KMS-11 (cell line): ENCODE measurements at regions not wholly inside any gene's neighbourhood (a gene's known extent, or its start where the extent isn't known, plus 50 kb on each side); places are given as distances from the start of the nearest gene placed in this dataset.

ENCODE experiments used
- H2AFZ ChIP-seq: fragments of 200-600 bp; sonication (generic); 2 replicates; pipeline ENCODE4 v1.6.1; 2016; ENCODE audit warnings: antibody characterized with exemption, mixed run types, low read depth
- H3K27ac ChIP-seq: fragments of 200-600 bp; sonication (generic); 2 replicates; pipeline ENCODE4 v1.6.1; 2016; ENCODE audit warnings: mild to moderate bottlenecking, mixed run types
- H3K27me3 ChIP-seq: fragments of 200-600 bp; sonication (generic); 2 replicates; pipeline ENCODE4 v1.6.1; 2017; ENCODE audit warnings: mild to moderate bottlenecking, low read depth, mixed run types, moderate library complexity; ENCODE audit not compliant: insufficient read depth
- H3K36me3 ChIP-seq: fragments of 200-600 bp; sonication (generic); 2 replicates; pipeline ENCODE4 v1.6.1; 2017; ENCODE audit warnings: mild to moderate bottlenecking, mixed run types; ENCODE audit not compliant: insufficient read depth
- H3K4me1 ChIP-seq: fragments of 200-600 bp; sonication (generic); 2 replicates; pipeline ENCODE4 v1.6.1; 2016; ENCODE audit warnings: mild to moderate bottlenecking, low read depth, mixed run types; ENCODE audit not compliant: poor library complexity, severe bottlenecking
- H3K4me2 ChIP-seq: fragments of 200-600 bp; sonication (generic); 2 replicates; pipeline ENCODE4 v1.7.0; 2016; ENCODE audit warnings: mild to moderate bottlenecking, mixed run types
- H3K4me3 ChIP-seq: fragments of 200-600 bp; sonication (generic); IDR thresholded peaks from 2 replicates; pipeline ENCODE4 v1.6.1; 2017; ENCODE audit warnings: low read depth, low read length, mixed read lengths; ENCODE audit not compliant: insufficient read depth
- H3K79me2 ChIP-seq: fragments of 200-600 bp; sonication (generic); 2 replicates; pipeline ENCODE4 v1.6.1; 2016; ENCODE audit warnings: low read depth, mixed run types; ENCODE audit not compliant: insufficient read depth
- H3K9ac ChIP-seq: fragments of 200-600 bp; sonication (generic); 2 replicates; pipeline ENCODE4 v1.6.1; 2016; ENCODE audit warnings: mild to moderate bottlenecking, mixed run types
- H4K20me1 ChIP-seq: fragments of 200-600 bp; sonication (generic); 2 replicates; pipeline ENCODE4 v1.6.1; 2016; ENCODE audit warnings: mild to moderate bottlenecking, mixed run types; ENCODE audit not compliant: insufficient read depth
- CTCF ChIP-seq: fragments of 200-600 bp; sonication (generic); conservative IDR thresholded peaks from 2 replicates; pipeline ENCODE4 v1.6.1; 2017; ENCODE audit warnings: low read depth, mild to moderate bottlenecking, antibody characterized with exemption, low read length, moderate library complexity, mixed read lengths

GRCh38 chr16:9205661-9206060 lies 114.2 kb downstream of the HAPSTR1 start:
- Histone ChIP-seq H3K79me2 (no peaks in the 10 kb centered on the region), H2AFZ (no peak overlapping the region), H4K20me1 (no peaks in the 10 kb centered on the region), H3K27ac (no peak overlapping the region), H3K36me3 (no peaks in the 10 kb centered on the region), H3K27me3 (no peaks in the 10 kb centered on the region), H3K9ac (no peak overlapping the region), H3K4me2 (no peak overlapping the region), H3K4me1 (no peaks in the 10 kb centered on the region), H3K4me3 (no peak overlapping the region)
- no peak for TF ChIP-seq CTCF

- Histone ChIP-seq H3K36me3 (no peaks in the 10 kb centered on the region), H3K4me3 (no peak overlapping the region), H3K9ac (no peak overlapping the region), H3K79me2 (no peaks in the 10 kb centered on the region), H2AFZ (no peak overlapping the region), H3K27ac (no peak overlapping the region), H3K4me2 (no peak overlapping the region), H3K27me3 (no peaks in the 10 kb centered on the region), H4K20me1 (no peaks in the 10 kb centered on the region), H3K4me1 (no peaks in the 10 kb centered on the region)
- TF ChIP-seq CTCF: no peak
Measured at GRCh38 chr16:9206156-9206555, 114.7 kb downstream of the HAPSTR1 start.

GRCh38 chr16:9212621-9213020 lies 121.2 kb downstream of the HAPSTR1 start:
- no peaks in the 10 kb centered on the region for H3K4me1 ChIP-seq

GRCh38 chr16:9219813-9220212 lies 128.4 kb downstream of the HAPSTR1 start:
- H3K27me3 ChIP-seq: no peaks in the 10 kb centered on the region

More at GRCh38 chr16:9212621-9213020, 121.2 kb downstream of the HAPSTR1 start:
- Histone ChIP-seq H3K9ac (no peak overlapping the region), H3K4me3 (no peak overlapping the region), H3K36me3 (no peaks in the 10 kb centered on the region), H3K79me2 (no peaks in the 10 kb centered on the region), H3K27ac (no peak overlapping the region), H3K27me3 (no peaks in the 10 kb centered on the region), H4K20me1 (no peaks in the 10 kb centered on the region), H3K4me2 (no peak overlapping the region), H2AFZ (no peak overlapping the region)
- TF ChIP-seq CTCF: no peak

More at GRCh38 chr16:9219813-9220212, 128.4 kb downstream of the HAPSTR1 start:
- H3K36me3 ChIP-seq: no peaks in the 10 kb centered on the region
- H3K9ac ChIP-seq: no peak overlapping the region
- H3K4me3 ChIP-seq: no peak overlapping the region
- no peak overlapping the region for H2AFZ ChIP-seq
- no peak for TF ChIP-seq CTCF
- H4K20me1 ChIP-seq: no peaks in the 10 kb centered on the region
- H3K79me2 ChIP-seq: no peaks in the 10 kb centered on the region
- H3K27ac ChIP-seq: no peak overlapping the region
- H3K4me1 ChIP-seq: no peaks in the 10 kb centered on the region
- no peak overlapping the region for H3K4me2 ChIP-seq
